H9 (cell line): ENCODE measurements at regions not wholly inside any gene's neighbourhood (a gene's known extent, or its start where the extent isn't known, plus 50 kb on each side); places are given as distances from the start of the nearest gene placed in this dataset.

Source experiments
- DNase-seq: peaks from one replicate; pipeline ENCODE4 v3.0.0-alpha.2; 2017
- H2AFZ ChIP-seq: one replicate; pipeline ENCODE4 v1.6.1; 2013; ENCODE audit warnings: mild to moderate bottlenecking, low read length, control low read depth, moderate library complexity
- H2AK5ac ChIP-seq: 2 replicates; pipeline ENCODE4 v1.6.1; 2013; ENCODE audit warnings: low read length, control low read depth, mixed read lengths; ENCODE audit not compliant: insufficient read length
- H2BK120ac ChIP-seq: one replicate; pipeline ENCODE4 v1.6.1; 2013; ENCODE audit warnings: low read depth, mild to moderate bottlenecking, low read length, control low read depth, inconsistent platforms; ENCODE audit not compliant: poor library complexity, severe bottlenecking
- H2BK12ac ChIP-seq: 2 replicates; pipeline ENCODE4 v1.6.1; 2013; ENCODE audit warnings: low read length, control low read depth, mixed read lengths, low read depth; ENCODE audit not compliant: insufficient read length
- H2BK15ac ChIP-seq: 2 replicates; pipeline ENCODE4 v1.6.1; 2013; ENCODE audit warnings: low read depth, low read length, control low read depth
- H2BK20ac ChIP-seq: one replicate; pipeline ENCODE4 v1.6.1; 2013; ENCODE audit warnings: low read depth, mild to moderate bottlenecking, low read length, control low read depth, inconsistent platforms; ENCODE audit not compliant: poor library complexity, severe bottlenecking
- H2BK5ac ChIP-seq: 2 replicates; pipeline ENCODE4 v1.6.1; 2013; ENCODE audit warnings: low read length, control low read depth, mixed read lengths; ENCODE audit not compliant: insufficient read length
- H3K14ac ChIP-seq: 2 replicates; pipeline ENCODE4 v1.6.1; 2013; ENCODE audit warnings: low read length, control low read depth; ENCODE audit not compliant: insufficient read depth
- H3K18ac ChIP-seq: 2 replicates; pipeline ENCODE4 v1.6.1; 2013; ENCODE audit warnings: low read depth, mild to moderate bottlenecking, mixed read lengths, low read length, control low read depth; ENCODE audit not compliant: insufficient read length
- H3K23ac ChIP-seq: 2 replicates; pipeline ENCODE4 v1.6.1; 2013; ENCODE audit warnings: low read length, control low read depth, mixed read lengths, low read depth; ENCODE audit not compliant: insufficient read length
- H3K23me2 ChIP-seq: 2 replicates; pipeline ENCODE4 v1.6.1; 2013; ENCODE audit warnings: low read depth, mild to moderate bottlenecking, mixed read lengths, low read length, control low read depth; ENCODE audit not compliant: insufficient read length, poor library complexity, severe bottlenecking
- H3K27ac ChIP-seq: 2 replicates; pipeline ENCODE4 v1.5.1; 2013; ENCODE audit warnings: low read length, control low read depth, mixed read lengths, low read depth; ENCODE audit not compliant: insufficient read length
- H3K27me3 ChIP-seq: 2 replicates; pipeline ENCODE4 v1.6.1; 2013; ENCODE audit warnings: low read length, control low read depth, inconsistent platforms; ENCODE audit not compliant: insufficient read depth
- H3K4ac ChIP-seq: 2 replicates; pipeline ENCODE4 v1.6.1; 2013; ENCODE audit warnings: low read depth, mild to moderate bottlenecking, control low read depth, inconsistent platforms, low read length, moderate library complexity
- H3K4me1 ChIP-seq: 2 replicates; pipeline ENCODE4 v1.6.1; 2013; ENCODE audit warnings: low read length, control low read depth, inconsistent platforms; ENCODE audit not compliant: insufficient read depth
- H3K4me2 ChIP-seq: 2 replicates; pipeline ENCODE4 v1.6.1; 2013; ENCODE audit warnings: low read length, control low read depth, mixed read lengths; ENCODE audit not compliant: insufficient read length, insufficient read depth
- H3K56ac ChIP-seq: 2 replicates; pipeline ENCODE4 v1.6.1; 2013; ENCODE audit warnings: low read depth, mild to moderate bottlenecking, mixed read lengths, low read length, control low read depth; ENCODE audit not compliant: insufficient read length
- H3K79me1 ChIP-seq: 2 replicates; pipeline ENCODE4 v1.6.1; 2013; ENCODE audit warnings: low read depth, mild to moderate bottlenecking, moderate library complexity, low read length, control low read depth, inconsistent platforms; ENCODE audit not compliant: insufficient read depth, poor library complexity, severe bottlenecking
- H3K79me2 ChIP-seq: 2 replicates; pipeline ENCODE4 v1.6.1; 2013; ENCODE audit warnings: low read length, control low read depth, inconsistent platforms; ENCODE audit not compliant: insufficient read depth
- H3K9ac ChIP-seq: 2 replicates; pipeline ENCODE4 v1.6.1; 2013; ENCODE audit warnings: low read length, control low read depth, mixed read lengths; ENCODE audit not compliant: insufficient read length; ENCODE audit errors: extremely low read depth
- H3K9me3 ChIP-seq: one replicate; pipeline ENCODE4 v1.6.1; 2013; ENCODE audit warnings: low read depth, low read length, inconsistent platforms; ENCODE audit not compliant: control insufficient read depth
- H3T11ph ChIP-seq: one replicate; pipeline ENCODE4 v1.6.1; 2013; ENCODE audit warnings: mild to moderate bottlenecking, low read length, control low read depth, inconsistent platforms
- H4K20me1 ChIP-seq: one replicate; pipeline ENCODE4 v1.6.1; 2013; ENCODE audit not compliant: control insufficient read depth, insufficient read length, insufficient read depth
- H4K5ac ChIP-seq: 2 replicates; pipeline ENCODE4 v1.6.1; 2013; ENCODE audit warnings: low read depth, mild to moderate bottlenecking, mixed read lengths, low read length, control low read depth; ENCODE audit not compliant: insufficient read length
- H4K8ac ChIP-seq: replicated peaks from 2 replicates; pipeline ENCODE4 v1.6.1; 2013; ENCODE audit warnings: low read length, control low read depth, mixed read lengths, low read depth; ENCODE audit not compliant: insufficient read length
- H4K91ac ChIP-seq: 2 replicates; pipeline ENCODE4 v1.6.1; 2013; ENCODE audit warnings: low read depth, mild to moderate bottlenecking, moderate library complexity, mixed read lengths, low read length, control low read depth; ENCODE audit not compliant: insufficient read length
- H3K27ac Mint-ChIP-seq, 3 experiments: 2 replicates in 2 of 3; 3 replicates in 1 of 3; pipeline ENCODE4 v1.8.0; 2020 to 2021; ENCODE audit warnings: mixed read lengths in 3 of 3, mild to moderate bottlenecking in 1 of 3, moderate library complexity in 1 of 3
- H3K27me3 Mint-ChIP-seq: 2 replicates; pipeline ENCODE4 v1.8.0; 2021; ENCODE audit warnings: low read depth, mild to moderate bottlenecking, moderate library complexity, mixed read lengths
- H3K36me3 Mint-ChIP-seq, 3 experiments: 2 replicates in 2 of 3; 3 replicates in 1 of 3; pipeline ENCODE4 v1.8.0; 2020 to 2021; ENCODE audit warnings: low read depth in 3 of 3, mixed read lengths in 3 of 3; ENCODE audit not compliant: insufficient read depth in 1 of 3
- H3K4me1 Mint-ChIP-seq, 2 experiments: 2 replicates each; pipeline ENCODE4 v1.8.0; 2020; ENCODE audit warnings: mixed read lengths in 2 of 2
- H3K4me3 Mint-ChIP-seq, 2 experiments: 2 replicates in 1 of 2; 3 replicates in 1 of 2; pipeline ENCODE4 v1.8.0; 2020 to 2021; ENCODE audit warnings: mild to moderate bottlenecking in 2 of 2, mixed read lengths in 2 of 2, moderate library complexity in 1 of 2
- H3K9me3 Mint-ChIP-seq, 2 experiments: 2 replicates in 1 of 2; 3 replicates in 1 of 2; pipeline ENCODE4 v1.8.0; 2020; ENCODE audit warnings: mild to moderate bottlenecking in 2 of 2, mixed read lengths in 2 of 2, moderate library complexity in 1 of 2
- CTCF ChIP-seq: fragments of 200-600 bp; sonication (generic); conservative IDR thresholded peaks from 3 replicates; pipeline ENCODE4 v1.8.0; 2021; ENCODE audit warnings: antibody characterized with exemption, mild to moderate bottlenecking
- WGBS: extraction: QIAGEN DNeasy Blood & Tissue Kit; methylation state at CpG from one replicate; pipeline ENCODE4 v1.1.7; 2013; ENCODE audit warnings: missing lambda C conversion rate, low lambda C conversion rate, mixed read lengths; ENCODE audit not compliant: insufficient read length; ENCODE audit errors: extremely low coverage; 5-methylcytosine and 5-hydroxymethylcytosine counted together

GRCh38 chr2:128373451-128374000, 54.9 kb upstream of the HS6ST1 start:
- Mint-ChIP-seq H3K36me3 (peaks cover 0 to 2% (median 0%) of the 10 kb centered on the region in 3 experiments; a peak in 3 of 7 replicates), H3K4me1 (peaks cover 25 to 26% of the 10 kb centered on the region in 2 experiments), H3K27me3 (peaks cover 3% of the 10 kb centered on the region), H3K4me3 (no peak overlapping the region; a peak in 1 of 5 replicates), H3K9me3 (no peaks in the 10 kb centered on the region), H3K27ac (peak overlapping the region in 1 of 3 experiments; percentile 70; a peak in 1 of 7 replicates)
- Histone ChIP-seq H3K79me1 (no peaks in the 10 kb centered on the region), H3K4me1 (no peaks in the 10 kb centered on the region), H3K14ac (no peak overlapping the region), H2BK15ac (no peak overlapping the region), H2BK5ac (no peak overlapping the region), H4K5ac (no peak overlapping the region), H3K9me3 (no peaks in the 10 kb centered on the region), H4K20me1 (no peaks in the 10 kb centered on the region), H2BK12ac (no peak overlapping the region), H2BK120ac (no peak overlapping the region), H2AK5ac (no peak overlapping the region), H4K91ac (no peak overlapping the region), H3K27me3 (no peaks in the 10 kb centered on the region), H3T11ph (no peak overlapping the region), H4K8ac (no peak overlapping the region), H3K18ac (no peak overlapping the region), H3K9ac (no peak overlapping the region), H3K23ac (no peak overlapping the region), H3K4ac (no peak overlapping the region), H2BK20ac (no peak overlapping the region), H3K27ac (no peak overlapping the region), H2AFZ (no peak overlapping the region), H3K79me2 (no peaks in the 10 kb centered on the region), H3K56ac (no peak overlapping the region), H3K23me2 (no peaks in the 10 kb centered on the region), H3K4me2 (no peak overlapping the region)
- no CpG with 5 or more reads among the region's 10 CpGs for WGBS
- DNase-seq = no peak
- no peak for TF ChIP-seq CTCF
